GM08714 (cell line): ENCODE measurements at regions not wholly inside any gene's neighbourhood (a gene's known extent, or its start where the extent isn't known, plus 50 kb on each side); places are given as distances from the start of the nearest gene placed in this dataset.

Source experiments
- H3K4me3 ChIP-seq: fragments of 200-500 bp; sonication (Bioruptor generic); 2 replicates; pipeline ENCODE4 v1.5.1; 2014; ENCODE audit warnings: mild to moderate bottlenecking, low read length, inconsistent platforms
- ZNF274 ChIP-seq: IDR thresholded peaks from 2 replicates; pipeline ENCODE4 v1.6.1; 2012; ENCODE audit warnings: mild to moderate bottlenecking, low read depth, low read length

DNA sequence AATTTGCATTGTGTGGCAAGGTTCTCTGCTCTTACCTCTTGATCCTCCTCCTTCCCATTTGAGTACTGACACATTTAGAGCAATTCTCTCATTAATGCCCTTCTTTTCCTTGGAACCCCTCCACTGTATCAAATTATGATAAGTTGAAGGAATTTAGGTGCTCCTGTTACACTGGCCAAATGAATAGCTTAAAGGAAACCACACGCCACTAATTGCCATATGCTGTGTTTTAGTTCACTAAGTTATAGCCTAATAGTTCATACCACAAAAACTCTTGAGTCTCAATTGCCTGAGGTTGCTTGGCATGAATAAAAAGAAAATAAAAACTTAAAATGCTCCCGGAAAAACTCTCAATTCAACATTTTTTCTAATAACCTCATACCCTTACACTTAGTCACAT lies 1239.3 kb downstream of the EPHA7 start:
- H3K4me3 ChIP-seq, result no peak overlapping the region
- no peak for TF ChIP-seq ZNF274

DNA sequence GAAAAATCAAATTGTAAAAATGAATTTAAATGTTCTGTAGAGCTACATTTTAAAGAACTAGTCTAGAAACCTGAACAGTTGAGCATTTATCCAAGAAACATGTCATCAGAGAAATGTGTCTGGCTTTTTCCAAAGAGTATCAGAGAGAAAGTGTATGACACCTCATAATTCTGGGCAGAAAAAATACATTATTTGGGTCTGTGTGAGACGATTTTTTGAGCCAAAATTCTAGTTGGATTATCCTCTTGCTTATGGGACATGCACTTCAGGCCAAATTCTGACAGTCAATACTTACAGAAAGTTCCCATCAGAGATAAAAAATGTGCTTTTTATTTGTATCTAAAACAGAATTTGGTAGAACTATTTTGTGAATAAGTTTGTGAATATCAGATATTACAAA lies 1242.7 kb downstream of the EPHA7 start:
- TF ChIP-seq ZNF274, result no peak
- no peak overlapping the region for H3K4me3 ChIP-seq

- no peak overlapping the region for H3K4me3 ChIP-seq
Observed at GRCh38 chr6:92174398-92175073, 1244.8 kb downstream of the EPHA7 start.

GRCh38 chr6:92169506-92169905 lies 1249.9 kb downstream of the EPHA7 start:
- no peak overlapping the region for H3K4me3 ChIP-seq
- TF ChIP-seq ZNF274, result no peak

More at GRCh38 chr6:92174398-92175073, 1244.8 kb downstream of the EPHA7 start:
- no peak for TF ChIP-seq ZNF274

DNA sequence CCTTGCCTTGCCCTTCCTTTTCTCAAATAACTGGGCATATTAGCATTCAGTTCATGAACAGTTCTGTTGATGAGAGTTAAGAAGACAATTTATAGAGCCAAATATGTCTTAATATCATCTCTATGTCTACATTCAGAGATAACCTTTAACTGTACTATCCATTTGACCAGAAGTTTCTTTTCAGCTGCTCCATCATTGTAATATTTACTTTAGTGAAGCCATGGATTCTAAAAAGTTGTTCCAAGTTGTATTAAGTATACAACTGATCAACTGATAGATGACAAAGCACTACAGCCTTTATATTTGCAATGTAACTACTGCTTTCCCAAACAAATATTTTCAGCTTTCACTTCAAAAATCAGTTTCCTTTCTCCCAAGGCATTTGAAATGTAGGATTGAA lies 1252.7 kb downstream of the EPHA7 start:
- H3K4me3 ChIP-seq, result no peak overlapping the region
- TF ChIP-seq ZNF274, result no peak

DNA sequence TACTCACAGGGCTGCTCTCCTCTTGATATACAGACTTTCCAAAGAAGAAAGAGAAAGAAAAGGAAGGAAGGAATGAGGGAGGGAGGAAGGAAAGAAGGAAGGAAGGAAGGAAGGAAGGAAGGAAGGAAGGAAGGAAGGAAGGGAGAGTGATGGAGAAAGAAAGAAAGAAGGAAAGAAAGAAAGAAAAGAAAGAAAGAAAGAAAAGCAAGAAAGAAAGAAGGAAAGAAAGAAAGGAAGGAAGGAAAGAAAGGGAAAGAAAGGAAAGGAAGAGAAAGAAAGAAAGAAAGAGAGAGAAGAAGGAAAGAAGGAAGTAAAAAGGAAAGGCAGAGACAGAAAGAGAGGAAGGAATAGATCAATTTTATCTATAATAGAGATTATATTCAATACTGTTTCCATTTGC lies 1257.4 kb downstream of the EPHA7 start:
- no peak for TF ChIP-seq ZNF274
- no peak overlapping the region for H3K4me3 ChIP-seq

DNA sequence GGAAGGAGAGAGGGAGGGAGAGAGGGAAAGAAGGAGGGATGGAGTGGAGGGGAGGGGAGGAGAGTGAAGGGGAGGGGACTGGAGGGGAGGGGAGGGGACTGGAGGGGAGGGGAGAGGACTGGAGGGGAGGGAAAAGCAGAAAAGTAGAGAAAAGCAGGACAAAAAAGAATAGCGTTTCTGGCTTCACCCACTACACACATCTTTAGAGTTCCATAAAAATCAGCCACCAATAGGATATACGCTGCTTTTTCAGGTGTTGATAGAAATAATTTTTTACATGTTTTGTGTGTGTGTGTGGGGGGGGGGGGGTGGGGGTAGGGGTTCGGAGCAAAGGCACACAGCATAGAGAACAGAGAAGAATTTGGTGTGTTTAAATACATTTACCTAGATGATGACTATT lies 1259.1 kb downstream of the EPHA7 start:
- no peak for TF ChIP-seq ZNF274
- H3K4me3 ChIP-seq, result no peak overlapping the region

- no peak for TF ChIP-seq ZNF274
- H3K4me3 ChIP-seq, result no peak overlapping the region
Observed at GRCh38 chr6:92159046-92159445, 1260.3 kb downstream of the EPHA7 start.

DNA sequence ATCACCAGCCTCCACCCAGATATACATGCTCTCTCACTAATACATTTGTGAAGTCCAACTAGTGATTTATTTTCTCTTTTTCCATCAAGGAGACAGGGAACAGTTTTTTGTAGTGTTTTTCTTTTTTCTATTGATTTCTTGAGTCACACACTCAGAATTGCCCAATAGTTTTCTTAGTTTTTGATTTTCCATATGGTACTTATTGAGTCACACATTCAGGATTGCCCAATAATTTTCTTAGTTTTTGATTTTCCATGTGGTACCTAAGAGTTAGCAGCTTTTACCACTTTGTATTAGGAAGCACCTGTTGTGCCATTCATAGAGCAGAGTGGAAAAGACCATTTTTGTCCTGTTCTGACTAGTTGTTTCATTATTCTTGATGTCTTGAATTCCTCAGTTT lies 1268.8 kb downstream of the EPHA7 start:
- no peak for TF ChIP-seq ZNF274
- no peak overlapping the region for H3K4me3 ChIP-seq

DNA sequence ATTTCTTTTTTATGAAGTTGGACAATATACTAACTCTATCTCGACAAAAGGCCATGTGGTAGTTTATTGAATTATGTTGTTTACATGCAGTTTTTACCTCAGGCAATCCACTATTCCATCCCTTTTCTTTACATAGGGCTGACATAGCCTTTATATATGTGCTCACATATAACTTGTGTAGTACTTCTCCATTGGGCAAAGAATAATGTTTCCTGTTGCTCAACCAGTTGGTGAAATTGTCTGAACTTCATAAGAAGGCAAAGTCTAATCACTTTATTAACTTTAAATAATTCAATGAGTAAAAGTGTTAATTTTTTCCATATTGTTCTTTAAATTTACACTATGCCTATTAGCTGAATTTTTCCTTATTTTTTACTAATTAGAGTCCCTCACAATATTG lies 1272.1 kb downstream of the EPHA7 start:
- no peak overlapping the region for H3K4me3 ChIP-seq
- TF ChIP-seq ZNF274, result no peak

GRCh38 chr6:92139601-92140000 lies 1279.8 kb downstream of the EPHA7 start:
- H3K4me3 ChIP-seq, result no peak overlapping the region
- TF ChIP-seq ZNF274, result no peak

DNA sequence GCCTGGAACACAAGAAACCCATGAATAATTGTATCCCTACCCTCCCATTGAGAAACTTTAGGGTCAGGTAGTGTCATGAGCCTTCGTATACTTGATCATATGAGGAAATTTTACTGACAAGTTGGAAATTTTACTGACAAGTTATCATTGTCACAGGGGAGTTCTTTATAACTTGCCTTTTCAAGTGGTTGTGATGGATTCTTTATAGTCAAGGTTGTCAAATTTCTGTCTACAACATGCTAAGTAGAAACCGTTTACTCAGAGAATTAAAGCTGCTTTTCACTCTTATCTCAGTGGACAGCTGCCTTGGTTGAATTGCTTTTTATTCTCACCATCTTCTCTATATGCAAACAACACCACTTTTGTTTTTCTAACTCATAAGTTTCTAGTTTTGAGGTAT lies 1286.4 kb downstream of the EPHA7 start:
- TF ChIP-seq ZNF274, result no peak
- H3K4me3 ChIP-seq, result no peak overlapping the region

GRCh38 chr6:92132457-92132856 lies 1286.9 kb downstream of the EPHA7 start:
- TF ChIP-seq ZNF274, result no peak
- H3K4me3 ChIP-seq, result no peak overlapping the region

DNA sequence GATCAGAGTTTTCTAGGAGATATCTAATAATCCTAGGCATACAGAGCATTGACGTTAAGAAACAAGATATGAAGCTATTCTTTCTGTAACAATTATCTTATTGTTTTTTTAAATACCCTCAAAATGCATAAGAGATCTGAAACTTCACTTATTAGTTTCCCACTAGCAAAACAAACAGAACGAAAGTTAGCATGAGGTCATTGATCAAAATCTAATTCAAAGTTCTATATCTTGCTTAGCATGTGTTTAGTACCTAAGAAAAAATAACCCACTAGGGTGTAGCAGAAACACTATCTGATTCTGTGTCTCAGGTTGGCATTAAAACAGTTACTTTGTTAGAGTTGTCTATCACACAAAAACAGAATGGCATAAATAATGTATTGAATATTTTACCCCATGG lies 1288.4 kb downstream of the EPHA7 start:
- H3K4me3 ChIP-seq, result no peak overlapping the region

GRCh38 chr6:92126983-92127382 lies 1292.4 kb downstream of the EPHA7 start:
- no peak for TF ChIP-seq ZNF274
- H3K4me3 ChIP-seq, result no peak overlapping the region

More for the DNA sequence above, 1288.4 kb downstream of the EPHA7 start:
- TF ChIP-seq ZNF274, result no peak

- no peak for TF ChIP-seq ZNF274
Observed at GRCh38 chr6:92126088-92126487, 1293.3 kb downstream of the EPHA7 start.

More at GRCh38 chr6:92126088-92126487, 1293.3 kb downstream of the EPHA7 start:
- H3K4me3 ChIP-seq, result no peak overlapping the region
